SU-DHL-6 (cell line): ENCODE measurements at regions not wholly inside any gene's neighbourhood (a gene's known extent, or its start where the extent isn't known, plus 50 kb on each side); places are given as distances from the start of the nearest gene placed in this dataset.

ENCODE experiments used
- H2AFZ ChIP-seq: fragments of 200-600 bp; sonication (generic); 2 replicates; pipeline ENCODE4 v1.6.1; 2014; ENCODE audit warnings: low read depth, mild to moderate bottlenecking, moderate library complexity, mixed read lengths, antibody characterized with exemption, low read length; ENCODE audit not compliant: severe bottlenecking
- H3F3A ChIP-seq: fragments of 200-600 bp; shearing (Covaris generic); 2 replicates; pipeline ENCODE4 v1.6.0; 2016; ENCODE audit warnings: antibody characterized with exemption, mild to moderate bottlenecking; ENCODE audit not compliant: insufficient read depth
- H3K27ac ChIP-seq: fragments of 200-600 bp; sonication (generic); 2 replicates; pipeline ENCODE4 v1.5.1; 2016; ENCODE audit warnings: low read depth, mild to moderate bottlenecking, low read length, moderate library complexity, mixed read lengths
- H3K27me3 ChIP-seq: fragments of 200-600 bp; sonication (generic), shearing (Covaris generic); 2 replicates; pipeline ENCODE4 v1.6.0; 2014; ENCODE audit warnings: mild to moderate bottlenecking, low read length
- H3K36me3 ChIP-seq: fragments of 200-600 bp; sonication (generic); 2 replicates; pipeline ENCODE4 v1.6.1; 2014; ENCODE audit warnings: mild to moderate bottlenecking, low read length, mixed read lengths
- H3K4me2 ChIP-seq: fragments of 300-600, 200-600 bp; shearing (Covaris generic), sonication (generic); 2 replicates; pipeline ENCODE4 v1.6.0; 2014; ENCODE audit warnings: low read length, low read depth, mild to moderate bottlenecking; ENCODE audit not compliant: poor library complexity, severe bottlenecking
- H3K4me3 ChIP-seq: fragments of 200-600 bp; sonication (generic); 2 replicates; pipeline ENCODE4 v1.5.1; 2014; ENCODE audit warnings: antibody characterized with exemption, low read length, mild to moderate bottlenecking, mixed read lengths; ENCODE audit not compliant: insufficient read depth, poor library complexity, severe bottlenecking
- H3K79me2 ChIP-seq: fragments of 200-600 bp; sonication (generic); 2 replicates; pipeline ENCODE4 v1.6.1; 2014; ENCODE audit warnings: mild to moderate bottlenecking, low read length, moderate library complexity; ENCODE audit not compliant: insufficient read depth
- H3K9ac ChIP-seq: fragments of 200-600 bp; sonication (generic); 2 replicates; pipeline ENCODE4 v1.7.0; 2014; ENCODE audit warnings: mild to moderate bottlenecking, low read length
- H3K9me2 ChIP-seq: fragments of 200-600 bp; sonication (generic); replicated peaks from 2 replicates; pipeline ENCODE4 v1.6.1; 2014; ENCODE audit warnings: low read length; ENCODE audit not compliant: insufficient read depth
- H3K9me3 ChIP-seq: fragments of 200-600 bp; sonication (generic); 2 replicates; pipeline ENCODE4 v1.6.1; 2014; ENCODE audit warnings: low read length, mixed read lengths; ENCODE audit not compliant: insufficient read depth
- H4K20me1 ChIP-seq: fragments of 200-600 bp; sonication (generic); 2 replicates; pipeline ENCODE4 v1.6.1; 2014; ENCODE audit warnings: low read depth, mild to moderate bottlenecking, antibody characterized with exemption, low read length, moderate library complexity, mixed read lengths
- EZH2phosphoT487 ChIP-seq: fragments of 200-600 bp; sonication (generic), shearing (Covaris generic); conservative IDR thresholded peaks from 2 replicates; pipeline ENCODE4 v1.6.1; 2018; ENCODE audit warnings: mild to moderate bottlenecking, antibody characterized with exemption, low read length, moderate library complexity, mixed read lengths
- TF ChIP-seq, protein P1 (sequence below): fragments of 200-600 bp; sonication (generic); IDR thresholded peaks from one replicate; pipeline ENCODE4 v1.5.1; 2017; ENCODE audit warnings: antibody characterized with exemption, mild to moderate bottlenecking, low read length, moderate library complexity; ENCODE audit not compliant: insufficient read depth, poor library complexity, severe bottlenecking

GRCh38 chr9:14031810-14032209 lies 282.1 kb downstream of the NFIB start:
- no peaks in the 10 kb centered on the region for H3F3A ChIP-seq
- no peaks in the 10 kb centered on the region for H4K20me1 ChIP-seq
- H3K36me3 ChIP-seq = no peaks in the 10 kb centered on the region
- H2AFZ ChIP-seq = no peak overlapping the region
- H3K9me2 ChIP-seq = no peaks in the 10 kb centered on the region
- no peaks in the 10 kb centered on the region for H3K79me2 ChIP-seq
- no peak overlapping the region for H3K27ac ChIP-seq
- H3K4me3 ChIP-seq = no peak overlapping the region
- no peak overlapping the region for H3K4me2 ChIP-seq
- H3K9me3 ChIP-seq = no peaks in the 10 kb centered on the region
- no peak overlapping the region for H3K9ac ChIP-seq
- H3K27me3 ChIP-seq = no peaks in the 10 kb centered on the region
- no peak for TF ChIP-seq EZH2phosphoT487
- TF ChIP-seq, protein P1, sequence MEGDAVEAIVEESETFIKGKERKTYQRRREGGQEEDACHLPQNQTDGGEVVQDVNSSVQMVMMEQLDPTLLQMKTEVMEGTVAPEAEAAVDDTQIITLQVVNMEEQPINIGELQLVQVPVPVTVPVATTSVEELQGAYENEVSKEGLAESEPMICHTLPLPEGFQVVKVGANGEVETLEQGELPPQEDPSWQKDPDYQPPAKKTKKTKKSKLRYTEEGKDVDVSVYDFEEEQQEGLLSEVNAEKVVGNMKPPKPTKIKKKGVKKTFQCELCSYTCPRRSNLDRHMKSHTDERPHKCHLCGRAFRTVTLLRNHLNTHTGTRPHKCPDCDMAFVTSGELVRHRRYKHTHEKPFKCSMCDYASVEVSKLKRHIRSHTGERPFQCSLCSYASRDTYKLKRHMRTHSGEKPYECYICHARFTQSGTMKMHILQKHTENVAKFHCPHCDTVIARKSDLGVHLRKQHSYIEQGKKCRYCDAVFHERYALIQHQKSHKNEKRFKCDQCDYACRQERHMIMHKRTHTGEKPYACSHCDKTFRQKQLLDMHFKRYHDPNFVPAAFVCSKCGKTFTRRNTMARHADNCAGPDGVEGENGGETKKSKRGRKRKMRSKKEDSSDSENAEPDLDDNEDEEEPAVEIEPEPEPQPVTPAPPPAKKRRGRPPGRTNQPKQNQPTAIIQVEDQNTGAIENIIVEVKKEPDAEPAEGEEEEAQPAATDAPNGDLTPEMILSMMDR = no peak

DNA sequence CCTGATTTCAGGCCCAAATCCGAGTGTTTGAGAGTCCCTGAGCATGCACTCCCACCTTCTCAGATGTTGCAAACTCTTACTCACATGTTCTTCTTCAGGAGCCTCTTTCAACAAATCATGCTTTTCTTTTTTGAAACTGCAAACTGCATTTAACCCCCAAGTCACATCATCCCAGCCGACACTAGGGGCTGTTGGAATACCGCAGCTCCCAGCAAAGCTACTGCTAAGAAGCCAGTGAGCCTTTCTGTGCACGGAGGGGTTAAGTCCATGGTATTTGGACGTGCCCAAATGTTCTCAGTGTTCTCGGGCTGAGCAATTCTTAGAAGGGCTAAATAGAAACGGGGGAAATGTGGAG lies 282.9 kb downstream of the NFIB start:
- Histone ChIP-seq H3K27ac (no peak overlapping the region), H3K79me2 (no peaks in the 10 kb centered on the region)

GRCh38 chr9:14030375-14031059 lies 283.4 kb downstream of the NFIB start:
- TF ChIP-seq EZH2phosphoT487 = no peak
- TF ChIP-seq, protein P1 = no peak
- Histone ChIP-seq H3K9ac (no peak overlapping the region), H3K9me3 (no peaks in the 10 kb centered on the region), H3K9me2 (no peaks in the 10 kb centered on the region), H3K4me2 (no peak overlapping the region), H2AFZ (no peak overlapping the region), H3F3A (no peaks in the 10 kb centered on the region), H3K36me3 (no peaks in the 10 kb centered on the region), H3K4me3 (no peak overlapping the region), H3K27me3 (no peaks in the 10 kb centered on the region), H3K79me2 (no peaks in the 10 kb centered on the region), H4K20me1 (no peaks in the 10 kb centered on the region), H3K27ac (no peak overlapping the region)

More for the DNA sequence above, 282.9 kb downstream of the NFIB start:
- no peaks in the 10 kb centered on the region for H3K36me3 ChIP-seq
- no peaks in the 10 kb centered on the region for H3K27me3 ChIP-seq
- no peak overlapping the region for H2AFZ ChIP-seq
- H3F3A ChIP-seq = no peaks in the 10 kb centered on the region
- H3K4me3 ChIP-seq = no peak overlapping the region
- TF ChIP-seq, protein P1 = no peak
- no peak for TF ChIP-seq EZH2phosphoT487
- H3K4me2 ChIP-seq = no peak overlapping the region
- no peak overlapping the region for H3K9ac ChIP-seq
- no peaks in the 10 kb centered on the region for H4K20me1 ChIP-seq
- no peaks in the 10 kb centered on the region for H3K9me3 ChIP-seq
- no peaks in the 10 kb centered on the region for H3K9me2 ChIP-seq
